ENCODE measurements at regions not wholly inside any gene's neighbourhood (a gene's known extent, or its start where the extent isn't known, plus 50 kb on each side); places are given as distances from the start of the nearest gene placed in this dataset.

DNA sequence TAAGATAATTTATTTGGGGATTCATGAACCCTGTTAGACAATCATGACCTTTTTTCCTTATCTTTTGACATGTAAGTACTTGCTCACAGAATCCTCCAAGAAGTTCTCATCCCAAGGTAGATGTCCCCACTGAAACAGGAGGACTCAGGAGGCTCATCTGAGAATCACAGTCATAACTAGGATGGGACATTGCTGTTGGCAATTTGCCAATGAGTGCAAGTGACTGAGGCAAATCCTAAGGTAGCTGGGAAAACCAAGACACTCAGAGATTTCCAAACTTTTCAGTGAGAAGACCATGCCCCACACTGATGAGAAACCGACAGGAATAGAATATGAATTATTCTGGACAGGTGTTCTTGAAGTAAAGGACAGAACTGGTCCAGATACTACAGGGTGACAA is 735.0 kb downstream of the TMEM182 start:
- in situ Hi-C loops (cut with HindIII; ENCODE audit: low sequenced_read_pairs) = no loop called here
- no peak overlapping the region for H3K4me3 ChIP-seq (ENCODE audit: low read depth, low read length)
- TF ChIP-seq, protein P1, sequence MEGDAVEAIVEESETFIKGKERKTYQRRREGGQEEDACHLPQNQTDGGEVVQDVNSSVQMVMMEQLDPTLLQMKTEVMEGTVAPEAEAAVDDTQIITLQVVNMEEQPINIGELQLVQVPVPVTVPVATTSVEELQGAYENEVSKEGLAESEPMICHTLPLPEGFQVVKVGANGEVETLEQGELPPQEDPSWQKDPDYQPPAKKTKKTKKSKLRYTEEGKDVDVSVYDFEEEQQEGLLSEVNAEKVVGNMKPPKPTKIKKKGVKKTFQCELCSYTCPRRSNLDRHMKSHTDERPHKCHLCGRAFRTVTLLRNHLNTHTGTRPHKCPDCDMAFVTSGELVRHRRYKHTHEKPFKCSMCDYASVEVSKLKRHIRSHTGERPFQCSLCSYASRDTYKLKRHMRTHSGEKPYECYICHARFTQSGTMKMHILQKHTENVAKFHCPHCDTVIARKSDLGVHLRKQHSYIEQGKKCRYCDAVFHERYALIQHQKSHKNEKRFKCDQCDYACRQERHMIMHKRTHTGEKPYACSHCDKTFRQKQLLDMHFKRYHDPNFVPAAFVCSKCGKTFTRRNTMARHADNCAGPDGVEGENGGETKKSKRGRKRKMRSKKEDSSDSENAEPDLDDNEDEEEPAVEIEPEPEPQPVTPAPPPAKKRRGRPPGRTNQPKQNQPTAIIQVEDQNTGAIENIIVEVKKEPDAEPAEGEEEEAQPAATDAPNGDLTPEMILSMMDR (IDR thresholded peaks at IDR 0.05; ENCODE audit: low read depth, low read length) = no peak
- no peak for DNase-seq (ENCODE audit: low read depth, low spot score)

DNA sequence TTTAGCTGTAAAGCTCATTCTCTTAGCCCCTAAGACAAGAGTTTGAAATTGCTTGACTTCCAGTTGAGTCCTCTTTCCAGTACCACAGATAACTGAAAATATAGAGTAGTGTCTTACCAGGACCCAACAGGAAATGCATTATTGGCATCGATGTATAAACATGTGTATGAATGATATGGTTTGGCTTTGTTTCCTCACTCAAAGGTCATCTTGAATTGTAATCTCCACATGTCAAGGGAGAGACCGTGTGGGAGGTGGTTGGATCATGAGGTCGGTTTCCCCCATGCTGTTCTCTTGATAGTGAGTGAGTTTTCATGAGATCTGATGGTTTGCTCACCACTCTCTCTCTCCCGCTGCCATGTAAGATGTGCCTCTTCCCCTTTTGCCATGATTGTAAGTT is 745.0 kb downstream of the TMEM182 start:
- H3K4me3 ChIP-seq (ENCODE audit: low read depth, low read length) = no peak overlapping the region
- in situ Hi-C loops (cut with HindIII; ENCODE audit: low sequenced_read_pairs) = no loop called here
- TF ChIP-seq, protein P1 (IDR thresholded peaks at IDR 0.05; ENCODE audit: low read depth, low read length) = no peak
- DNase-seq (ENCODE audit: low read depth, low spot score) = no peak

DNA sequence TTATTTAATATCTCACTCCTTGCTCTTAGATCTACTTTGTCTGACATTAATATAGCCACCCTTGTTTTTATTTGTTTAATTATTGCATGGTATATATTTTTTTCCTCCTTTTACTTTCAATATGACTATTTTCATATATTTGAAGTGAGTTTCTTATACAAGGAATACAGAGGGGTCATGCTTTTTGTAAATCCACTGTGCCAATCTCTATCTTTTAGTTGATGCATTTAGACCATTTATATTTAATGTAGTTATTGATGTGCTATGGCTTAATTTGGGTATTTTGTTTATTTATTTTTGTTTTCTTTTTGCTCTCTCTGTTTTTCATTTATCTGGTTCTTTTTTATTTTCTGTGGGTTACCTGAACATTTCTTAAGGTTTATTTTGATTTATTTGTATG is 750.6 kb downstream of the TMEM182 start:
- in situ Hi-C loops (cut with HindIII; ENCODE audit: low sequenced_read_pairs) = no loop called here
- TF ChIP-seq, protein P1 (IDR thresholded peaks at IDR 0.05; ENCODE audit: low read depth, low read length) = no peak
- DNase-seq (ENCODE audit: low read depth, low spot score) = no peak
- no peak overlapping the region for H3K4me3 ChIP-seq (ENCODE audit: low read depth, low read length)

DNA sequence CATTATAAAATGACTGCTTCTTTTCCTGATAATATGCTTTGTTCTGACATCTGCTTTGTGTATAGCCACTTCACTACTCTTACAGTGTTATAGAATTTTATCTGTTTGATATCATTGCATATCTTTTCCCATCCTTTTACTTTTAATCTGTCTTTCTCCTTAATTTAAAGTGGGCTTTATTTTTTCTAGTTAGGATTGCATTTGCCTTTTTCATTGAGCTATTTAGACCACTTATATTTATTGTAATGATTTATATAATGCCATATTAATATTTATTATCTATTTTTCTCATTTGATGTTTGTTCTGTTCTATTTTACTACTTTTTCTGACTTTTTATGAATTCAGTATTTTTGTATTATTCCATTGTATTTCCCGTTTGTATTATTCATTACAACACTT is 758.7 kb downstream of the TMEM182 start:
- no peak for DNase-seq (ENCODE audit: low read depth, low spot score)
- in situ Hi-C loops (cut with HindIII; ENCODE audit: low sequenced_read_pairs) = no loop called here
- TF ChIP-seq, protein P1 (IDR thresholded peaks at IDR 0.05; ENCODE audit: low read depth, low read length) = no peak
- no peak overlapping the region for H3K4me3 ChIP-seq (ENCODE audit: low read depth, low read length)

DNA sequence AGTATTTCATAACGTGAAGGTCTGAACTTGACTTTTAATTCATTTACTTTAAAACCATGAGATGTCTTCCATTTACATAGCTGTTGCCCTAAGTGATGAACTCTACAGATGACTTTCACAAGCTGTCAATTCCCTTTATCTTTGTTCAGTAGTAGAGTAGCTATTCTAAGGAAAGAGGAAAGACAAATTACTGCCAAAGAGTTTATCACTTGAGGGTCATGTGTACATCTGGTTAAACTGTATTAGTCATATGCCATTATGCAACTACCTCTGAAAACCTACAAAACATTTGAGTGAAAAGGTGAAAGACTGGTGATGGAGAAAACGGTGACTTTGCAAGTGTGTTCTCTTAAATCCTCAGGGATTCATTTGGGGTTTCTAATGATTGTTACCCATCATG is 763.9 kb downstream of the TMEM182 start:
- DNase-seq (ENCODE audit: low read depth, low spot score) = no peak
- TF ChIP-seq, protein P1 (IDR thresholded peaks at IDR 0.05; ENCODE audit: low read depth, low read length) = no peak
- in situ Hi-C loops (cut with HindIII; ENCODE audit: low sequenced_read_pairs) = no loop called here
- H3K4me3 ChIP-seq (ENCODE audit: low read depth, low read length) = no peak overlapping the region

DNA sequence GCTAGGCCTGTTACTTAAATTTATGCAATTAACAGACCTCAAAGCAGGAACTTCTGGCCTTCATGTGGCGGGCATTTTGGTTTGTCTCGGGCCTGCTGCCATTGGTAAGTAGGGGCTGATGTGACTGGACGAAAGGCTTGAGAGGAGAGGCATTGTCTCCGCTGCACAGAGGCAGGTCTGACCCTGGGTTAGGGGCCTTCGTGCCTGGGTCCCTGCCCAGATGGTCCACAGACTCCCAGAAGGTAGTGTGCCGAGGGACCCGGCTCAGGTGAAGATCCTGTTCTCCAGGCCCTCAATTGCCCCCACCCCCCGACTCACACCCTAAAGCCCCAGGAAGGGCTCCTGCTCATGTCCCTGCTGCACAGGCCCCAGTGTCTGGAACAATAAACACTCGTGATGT is 764.9 kb downstream of the TMEM182 start:
- H3K4me3 ChIP-seq (ENCODE audit: low read depth, low read length) = no peak overlapping the region
- TF ChIP-seq, protein P1 (IDR thresholded peaks at IDR 0.05; ENCODE audit: low read depth, low read length) = no peak
- in situ Hi-C loops (cut with HindIII; ENCODE audit: low sequenced_read_pairs) = no loop called here
- no peak for DNase-seq (ENCODE audit: low read depth, low spot score)

DNA sequence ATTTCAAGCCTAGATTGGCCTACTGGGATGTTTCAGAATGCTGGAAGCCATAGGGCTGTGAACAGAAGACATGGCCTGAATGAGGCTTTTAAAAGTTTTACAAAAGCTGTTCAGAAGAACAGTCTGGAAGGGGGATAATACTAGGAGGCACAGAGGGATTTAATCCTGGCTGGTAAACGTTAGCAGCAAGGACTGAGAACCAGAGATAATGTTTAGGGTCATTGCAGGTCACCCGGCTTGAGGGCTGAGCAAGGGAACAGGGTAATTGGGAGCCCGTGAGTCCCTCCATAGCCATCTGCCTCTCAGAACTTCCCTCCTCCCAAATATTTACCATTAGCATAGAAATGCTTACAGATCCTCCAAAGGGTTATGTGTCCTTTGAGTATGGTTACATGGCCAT is 765.4 kb downstream of the TMEM182 start:
- no peak overlapping the region for H3K4me3 ChIP-seq (ENCODE audit: low read depth, low read length)
- in situ Hi-C loops (cut with HindIII; ENCODE audit: low sequenced_read_pairs) = no loop called here
- TF ChIP-seq, protein P1 (IDR thresholded peaks at IDR 0.05; ENCODE audit: low read depth, low read length) = no peak
- no peak for DNase-seq (ENCODE audit: low read depth, low spot score)

Measured in astrocyte of the spinal cord (primary cell).